Loucy (cell line): ENCODE measurements at regions not wholly inside any gene's neighbourhood (a gene's known extent, or its start where the extent isn't known, plus 50 kb on each side); places are given as distances from the start of the nearest gene placed in this dataset.

Source experiments
- CTCF ChIP-seq: fragments of 200-600 bp; sonication (generic); conservative IDR thresholded peaks from 2 replicates; pipeline ENCODE4 v1.5.1; 2014; ENCODE audit warnings: mild to moderate bottlenecking, antibody characterized with exemption, low read length
- EZH2phosphoT487 ChIP-seq: fragments of 200-600 bp; IDR thresholded peaks from 2 replicates; pipeline ENCODE4 v1.6.1; 2018; ENCODE audit warnings: antibody characterized with exemption, mild to moderate bottlenecking, moderate library complexity, borderline replicate concordance

GRCh38 chr10:89857431-89858042 is 156.1 kb downstream of the KIF20B start:
- no peak for TF ChIP-seq CTCF
- TF ChIP-seq EZH2phosphoT487: no peak
